NCI-H2029 treated with DMSO at 0.1 percent for 48 hours (cell line): ENCODE measurements at regions not wholly inside any gene's neighbourhood (a gene's known extent, or its start where the extent isn't known, plus 50 kb on each side); places are given as distances from the start of the nearest gene placed in this dataset.
A peak's percentile ranks its signal among the peaks of the same experiment; 100 is the strongest.

Experiments
- DNase-seq: peaks from one replicate; lab custom pipeline; 2025; lab: John Stamatoyannopoulos, UW

DNA sequence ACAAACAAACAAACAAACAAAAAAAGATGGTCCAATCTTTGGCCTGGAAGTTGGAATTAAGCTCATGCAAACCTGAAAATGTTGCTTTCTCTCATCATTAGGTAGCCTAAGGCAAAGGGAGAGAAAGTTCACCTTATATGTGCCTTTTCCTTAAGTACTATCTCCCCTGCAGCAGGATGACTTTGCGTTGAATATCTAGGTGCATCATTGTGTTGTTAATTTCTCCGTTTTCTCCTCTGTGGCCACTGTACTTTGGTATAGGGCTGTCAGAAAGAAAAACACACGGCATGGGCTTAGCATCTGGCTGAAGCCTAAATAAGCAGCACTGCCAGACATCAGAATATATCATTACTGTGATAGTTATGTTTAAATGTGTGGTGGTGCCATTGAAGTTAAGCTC lies 345.5 kb downstream of the BCAT1 start:
- DNase-seq = no peak

DNA sequence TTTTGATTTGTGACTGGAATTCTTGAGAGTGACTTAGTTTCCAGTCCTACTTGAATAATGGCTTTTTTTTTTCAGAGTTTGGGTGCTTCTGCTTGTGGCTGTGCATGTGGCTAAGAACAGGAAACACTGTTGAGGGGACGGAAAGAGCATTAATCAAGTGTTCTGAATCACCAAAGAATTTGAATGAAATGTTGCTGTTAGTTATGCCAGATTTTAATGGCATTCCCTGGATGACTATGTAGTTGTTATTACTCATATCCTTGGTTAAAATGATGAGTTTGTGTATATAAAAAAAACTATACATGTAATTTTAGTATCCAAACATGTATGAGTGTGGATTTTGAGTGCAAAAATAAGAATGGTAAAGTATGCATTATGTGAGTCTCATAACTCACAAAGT lies 347.9 kb downstream of the BCAT1 start:
- no peak for DNase-seq

DNA sequence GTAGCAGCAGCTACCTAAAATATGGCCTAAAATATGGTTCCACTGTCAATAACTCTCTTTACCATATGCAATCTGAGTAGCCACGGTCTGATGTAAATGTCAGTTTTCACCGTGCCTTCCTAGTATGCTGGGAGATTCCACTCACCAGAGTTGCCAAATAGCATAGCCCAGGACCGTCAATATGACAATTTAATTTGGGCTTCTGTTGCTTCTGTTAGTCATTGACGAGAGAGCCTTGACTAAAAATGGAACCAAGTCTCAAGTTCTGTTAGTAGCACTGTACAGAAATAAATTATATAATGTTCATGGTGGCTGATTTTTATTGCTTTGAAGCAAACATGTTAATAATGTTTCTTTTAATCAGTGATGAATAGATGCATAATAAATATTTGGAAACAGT lies 348.4 kb downstream of the BCAT1 start:
- no peak for DNase-seq

DNA sequence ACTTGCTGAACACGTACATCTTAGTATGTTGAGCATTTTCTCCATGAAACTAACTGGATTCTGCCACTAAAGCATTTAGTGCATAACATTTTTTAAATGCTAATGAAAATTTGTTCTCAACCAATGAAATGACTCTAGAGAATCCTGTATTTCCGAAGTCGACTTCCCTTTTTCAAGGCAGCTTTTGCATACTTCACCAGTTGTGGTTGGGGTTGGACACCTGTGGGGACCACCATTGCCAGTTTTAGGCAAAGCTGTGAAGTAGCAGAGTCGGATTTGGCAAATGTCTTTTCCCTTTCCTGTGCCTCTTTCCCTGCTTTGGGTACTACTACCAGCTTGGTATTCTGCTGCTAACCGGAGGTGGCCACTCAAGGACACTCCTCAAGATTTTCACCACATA lies 349.2 kb downstream of the BCAT1 start:
- DNase-seq = no peak

DNA sequence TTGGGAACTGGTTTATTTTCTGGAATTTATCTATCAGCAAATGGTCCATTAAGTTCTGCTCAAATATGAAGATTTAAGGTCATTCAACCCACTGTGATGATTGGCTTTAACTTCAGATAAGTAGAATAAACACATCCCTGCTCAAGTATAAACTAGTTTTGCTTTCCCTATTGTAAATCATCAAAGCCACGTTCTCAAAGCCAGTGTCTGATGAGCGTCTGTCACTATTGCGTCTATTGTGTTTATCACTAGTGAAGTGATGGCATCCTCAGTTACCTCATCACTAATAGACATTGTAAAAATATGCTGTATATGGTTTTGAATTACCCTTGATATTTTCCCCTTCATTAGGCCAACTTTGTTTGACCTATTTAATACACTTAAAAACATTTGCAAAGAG lies 351.3 kb downstream of the BCAT1 start:
- DNase-seq = no peak

DNA sequence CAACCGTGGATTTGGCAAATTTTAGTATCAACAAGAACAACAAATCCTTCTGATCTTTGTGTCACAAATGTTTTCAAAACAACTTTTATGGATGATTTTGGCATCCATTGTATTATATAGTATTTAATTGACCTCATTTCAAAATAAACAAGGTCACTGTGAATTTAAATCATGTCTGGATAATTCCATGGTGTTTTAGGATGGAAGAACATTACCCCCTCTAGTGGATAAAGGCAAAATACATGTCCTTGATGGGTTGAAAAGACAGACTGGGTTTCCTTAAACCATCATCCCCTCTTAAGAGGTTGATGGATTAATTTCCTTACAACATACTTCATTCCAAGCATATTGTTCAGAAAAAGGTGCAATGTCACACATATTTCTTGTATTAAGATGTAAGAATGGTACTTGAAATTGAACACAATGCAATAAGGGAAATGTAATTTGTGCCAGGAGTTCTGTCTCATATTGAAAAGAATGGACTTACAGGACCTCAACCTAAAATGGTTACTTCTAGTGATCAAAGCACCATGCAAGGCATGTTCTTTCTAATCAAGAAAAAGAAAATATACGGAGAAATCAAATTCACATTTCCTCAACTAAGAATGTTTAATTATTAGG lies 352.0 kb downstream of the BCAT1 start:
- peak; percentile 8 for DNase-seq

DNA sequence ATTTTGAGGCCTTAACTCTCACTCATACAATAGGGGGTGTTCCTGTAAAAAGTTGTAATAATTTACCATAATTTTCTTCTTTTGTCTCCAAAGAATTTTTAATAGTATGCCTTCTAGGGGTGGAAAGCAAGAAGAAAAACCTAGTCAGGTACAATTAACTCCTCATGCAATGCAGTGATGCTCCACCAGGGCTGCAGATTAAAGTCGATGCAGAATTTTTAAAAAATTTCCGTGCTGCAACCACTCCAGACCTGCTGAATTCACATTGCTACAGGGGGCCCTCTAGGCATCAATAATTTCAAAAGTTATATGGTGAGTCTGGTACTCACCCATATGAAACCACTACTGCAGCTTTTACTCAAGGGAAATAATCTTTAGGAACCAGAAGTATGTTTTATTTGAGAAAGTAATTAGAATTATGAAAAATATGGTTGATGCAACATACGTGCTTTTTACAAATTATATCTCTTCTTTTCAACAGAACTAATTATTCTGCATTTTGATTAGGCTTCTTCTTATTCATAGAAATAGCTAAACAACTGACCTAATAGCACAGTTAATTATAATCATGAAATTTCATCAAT lies 353.2 kb downstream of the BCAT1 start:
- no peak for DNase-seq

DNA sequence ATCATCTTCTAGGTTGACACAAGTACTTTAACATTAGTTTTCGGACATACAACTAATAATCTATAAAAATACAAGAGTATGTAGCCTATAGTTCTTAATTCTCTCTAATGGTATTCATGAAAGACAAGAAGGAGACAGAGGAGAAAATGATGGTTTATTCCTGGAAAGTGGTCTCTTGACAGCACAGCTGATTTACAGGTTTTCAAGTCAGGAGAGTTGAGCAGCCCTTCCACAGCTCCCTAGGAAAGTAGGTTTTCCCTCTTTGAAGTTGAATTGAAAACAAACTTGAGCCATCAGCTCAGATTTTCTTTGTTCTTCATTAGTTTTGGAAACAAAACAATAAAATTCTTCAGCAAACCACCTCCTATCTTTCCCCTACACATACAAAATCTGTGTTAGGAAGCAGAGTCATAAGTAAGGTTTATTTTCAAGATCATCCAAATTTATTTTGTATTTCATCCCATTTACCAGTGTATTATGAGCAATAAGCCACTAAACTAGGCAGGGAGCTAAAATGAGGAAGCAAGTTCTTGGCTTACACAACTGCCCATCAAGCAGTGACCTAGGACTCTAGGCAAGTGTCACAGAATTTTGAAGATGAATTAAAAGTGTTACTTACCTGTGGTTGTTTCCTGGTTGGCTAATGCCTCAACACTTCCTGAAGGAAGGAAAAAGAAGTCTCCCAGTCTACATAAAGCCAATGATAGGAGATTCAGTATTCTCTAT lies 357.0 kb downstream of the BCAT1 start:
- DNase-seq = no peak

DNA sequence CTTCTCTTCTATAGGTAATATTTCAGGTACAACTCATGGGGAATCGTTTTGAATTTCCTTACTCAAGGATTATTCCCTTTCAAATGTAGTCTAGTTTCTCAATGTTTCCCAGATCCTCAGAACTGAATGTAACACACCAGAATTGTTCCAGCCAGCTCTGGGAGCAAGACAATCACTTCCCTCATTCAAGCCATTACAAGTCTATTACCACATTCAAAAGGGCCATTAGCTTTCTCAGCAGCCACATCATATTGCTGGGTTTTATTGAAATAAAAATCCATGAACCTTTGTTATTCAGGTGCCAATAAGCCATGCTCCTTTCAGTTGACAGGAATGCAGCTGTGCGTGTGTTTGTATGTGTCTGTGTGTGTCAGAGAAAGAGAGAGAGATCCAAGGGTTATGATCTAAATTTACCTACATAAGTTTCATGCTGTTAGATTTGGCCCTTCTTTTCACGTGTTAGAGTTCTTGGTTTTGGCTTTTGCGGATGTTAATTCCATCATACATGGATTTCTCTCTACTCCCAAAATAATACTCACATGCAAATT lies 357.7 kb downstream of the BCAT1 start:
- DNase-seq = no peak

DNA sequence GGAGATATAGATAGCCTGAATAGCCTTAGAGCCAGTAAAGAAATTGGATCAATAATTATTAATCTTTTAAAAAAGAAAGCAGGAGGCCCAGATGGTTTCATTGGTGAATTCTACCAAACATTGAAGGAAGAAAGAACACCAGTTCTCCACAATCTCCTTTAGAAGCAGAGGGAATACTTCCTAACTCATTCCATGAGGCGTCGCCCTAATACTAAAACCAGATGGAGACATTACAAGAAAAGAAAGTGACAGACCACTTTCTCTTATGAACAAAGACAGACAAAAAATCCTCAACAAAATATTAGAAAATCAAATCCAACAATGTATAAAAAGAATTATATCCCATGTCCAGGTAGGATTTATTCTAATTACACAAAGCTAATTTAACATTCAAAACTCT lies 362.6 kb downstream of the BCAT1 start:
- DNase-seq = no peak

DNA sequence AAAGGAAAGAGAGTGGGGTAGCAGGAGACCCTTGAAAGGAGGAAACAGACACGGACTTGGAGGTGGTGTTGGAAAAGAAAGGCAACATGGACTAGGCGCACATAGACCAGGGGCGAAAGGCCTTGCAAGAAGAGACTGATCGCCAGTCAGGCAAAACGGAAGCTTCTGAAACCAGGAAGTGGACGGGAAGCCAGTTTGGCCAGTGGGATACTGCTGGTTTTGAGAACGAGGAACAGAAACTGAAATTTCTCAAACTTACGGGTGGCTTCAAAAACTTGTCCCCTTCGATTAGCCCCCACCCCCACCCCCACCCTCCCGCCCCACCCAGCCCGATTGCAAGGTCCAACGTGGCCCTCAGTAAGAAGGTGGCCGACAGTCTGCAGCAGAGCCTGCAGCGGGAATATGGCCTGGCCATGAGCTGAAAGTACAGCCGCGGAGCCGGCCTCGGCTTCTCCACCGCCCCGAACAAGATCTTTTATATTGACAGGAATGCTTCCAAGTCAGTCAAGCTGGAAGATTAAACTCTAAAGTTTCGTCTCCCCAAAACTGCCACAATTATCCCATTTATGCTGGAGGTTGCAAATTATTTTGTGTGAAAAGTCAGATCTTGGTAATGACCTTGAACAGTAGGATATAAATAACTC lies 364.7 kb downstream of the BCAT1 start:
- no peak for DNase-seq

DNA sequence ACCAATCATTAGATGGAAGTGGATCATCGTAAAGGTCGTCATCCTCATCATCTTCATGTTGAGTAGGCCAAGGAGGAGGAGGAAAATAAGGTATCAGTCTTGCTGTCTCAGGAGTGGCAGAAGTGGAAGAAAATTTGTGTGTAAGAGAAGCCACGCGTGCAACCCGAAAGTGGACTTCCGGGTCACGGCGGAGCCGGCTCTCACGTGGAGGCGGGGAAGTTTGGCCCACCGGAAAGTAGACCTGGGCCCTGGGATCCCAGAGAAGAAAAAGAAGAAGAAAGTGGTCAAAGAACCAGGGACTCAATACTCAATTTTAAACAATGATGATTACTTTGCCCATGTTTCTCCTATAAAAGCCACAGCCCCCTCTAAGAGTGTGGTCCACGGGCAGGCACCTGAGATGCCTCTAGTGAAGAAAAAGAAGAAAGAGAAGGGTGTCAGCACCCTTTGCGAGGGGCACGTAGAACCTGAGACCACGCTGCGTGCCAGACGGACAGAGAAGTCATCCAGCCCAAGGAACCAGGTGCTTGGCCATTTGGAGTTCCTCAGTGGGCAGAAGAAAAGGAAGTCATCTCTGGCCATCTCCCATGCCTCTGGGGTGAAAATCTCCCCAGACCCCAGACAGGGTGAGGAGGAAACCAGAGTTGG lies 365.8 kb downstream of the BCAT1 start:
- DNase-seq = no peak

DNA sequence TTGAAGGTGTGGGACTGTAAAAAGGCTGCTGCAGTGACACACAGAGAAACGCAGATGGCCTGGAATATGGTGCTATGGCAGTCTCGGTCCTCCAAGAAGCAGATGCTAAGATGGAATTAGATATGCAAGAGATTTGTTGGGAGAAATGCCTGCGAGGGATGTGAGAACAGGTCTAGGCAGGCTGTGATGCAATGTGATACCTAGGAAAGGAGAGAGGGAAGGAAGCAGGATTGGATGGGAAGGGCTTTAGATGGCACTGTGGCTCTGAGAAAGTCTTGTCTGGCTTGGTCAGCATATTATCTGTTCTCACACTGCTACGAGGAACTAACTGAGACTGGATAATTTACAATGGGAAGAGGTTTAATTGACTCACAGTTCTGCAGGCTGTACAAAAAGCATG lies 374.4 kb downstream of the BCAT1 start:
- DNase-seq = no peak

DNA sequence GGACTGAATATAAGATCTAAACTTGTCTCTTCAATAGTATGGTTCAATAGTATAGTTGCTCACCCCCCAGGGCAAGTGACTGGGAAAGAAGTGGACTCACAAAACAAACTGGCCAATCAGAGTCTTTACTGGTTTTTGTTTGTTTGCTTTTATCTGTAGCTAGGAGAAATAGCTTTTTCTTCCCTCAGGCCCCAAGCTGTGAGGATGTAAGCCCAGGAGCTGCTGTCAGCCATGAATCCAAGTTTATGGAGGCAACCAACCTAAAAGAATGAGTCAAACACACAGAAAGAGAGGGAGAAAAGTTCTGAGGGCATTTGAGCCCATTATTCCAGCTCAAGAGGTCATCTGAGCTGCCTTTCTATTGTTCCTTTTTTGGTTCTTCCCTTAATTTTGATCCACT lies 375.3 kb downstream of the BCAT1 start:
- no peak for DNase-seq

DNA sequence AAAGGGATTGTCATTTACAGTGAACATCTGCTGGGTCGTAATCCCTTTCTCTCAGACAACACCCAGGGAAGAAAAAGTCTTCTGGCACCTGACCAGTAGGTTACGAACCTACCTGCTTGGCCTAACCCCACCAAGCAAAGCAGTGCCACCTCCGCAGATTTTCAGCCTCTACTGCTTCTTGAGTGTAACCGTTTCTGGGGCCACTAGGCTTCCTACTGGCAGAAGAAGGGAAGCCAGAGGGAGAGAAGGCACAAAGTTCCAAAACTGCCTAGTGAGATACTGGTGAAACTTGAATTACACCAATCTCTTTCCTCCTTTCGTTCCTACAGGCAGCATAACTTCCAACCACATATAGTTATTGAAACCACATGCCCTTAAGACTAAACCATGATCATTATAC lies 383.6 kb downstream of the BCAT1 start:
- no peak for DNase-seq

DNA sequence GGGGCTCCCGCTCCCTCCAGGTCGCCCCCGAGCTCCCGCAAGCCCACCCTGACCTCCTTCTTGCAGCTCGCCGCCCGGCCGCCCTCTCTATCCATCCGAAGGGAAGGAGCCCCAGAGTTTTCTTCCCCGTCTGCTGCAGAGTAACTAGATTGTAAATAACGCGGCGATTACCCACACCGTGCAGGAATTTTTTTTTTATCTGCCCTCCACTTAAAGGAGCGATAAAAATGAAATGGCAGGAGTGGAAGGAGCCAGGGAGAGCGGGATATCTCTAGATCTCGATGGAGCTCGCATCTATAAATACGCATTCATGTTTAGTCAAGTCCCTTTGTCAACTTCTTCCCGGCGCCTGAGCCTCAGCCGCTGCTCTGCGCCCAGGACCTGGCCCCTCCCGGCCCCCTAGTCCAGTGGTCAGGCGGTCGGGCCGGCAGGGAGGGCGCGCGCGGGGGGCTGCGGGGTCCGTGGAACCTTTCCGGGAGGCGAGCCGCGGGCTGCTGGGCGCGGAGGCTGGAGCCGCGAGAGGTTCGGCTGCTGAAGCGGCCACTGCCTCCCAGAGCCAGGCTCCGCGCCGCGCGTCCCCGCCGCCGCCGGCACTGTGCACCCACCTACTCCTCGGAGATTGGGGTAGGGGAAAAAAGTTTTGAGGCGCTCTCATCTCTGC lies 386.0 kb downstream of the BCAT1 start:
- no peak for DNase-seq

DNA sequence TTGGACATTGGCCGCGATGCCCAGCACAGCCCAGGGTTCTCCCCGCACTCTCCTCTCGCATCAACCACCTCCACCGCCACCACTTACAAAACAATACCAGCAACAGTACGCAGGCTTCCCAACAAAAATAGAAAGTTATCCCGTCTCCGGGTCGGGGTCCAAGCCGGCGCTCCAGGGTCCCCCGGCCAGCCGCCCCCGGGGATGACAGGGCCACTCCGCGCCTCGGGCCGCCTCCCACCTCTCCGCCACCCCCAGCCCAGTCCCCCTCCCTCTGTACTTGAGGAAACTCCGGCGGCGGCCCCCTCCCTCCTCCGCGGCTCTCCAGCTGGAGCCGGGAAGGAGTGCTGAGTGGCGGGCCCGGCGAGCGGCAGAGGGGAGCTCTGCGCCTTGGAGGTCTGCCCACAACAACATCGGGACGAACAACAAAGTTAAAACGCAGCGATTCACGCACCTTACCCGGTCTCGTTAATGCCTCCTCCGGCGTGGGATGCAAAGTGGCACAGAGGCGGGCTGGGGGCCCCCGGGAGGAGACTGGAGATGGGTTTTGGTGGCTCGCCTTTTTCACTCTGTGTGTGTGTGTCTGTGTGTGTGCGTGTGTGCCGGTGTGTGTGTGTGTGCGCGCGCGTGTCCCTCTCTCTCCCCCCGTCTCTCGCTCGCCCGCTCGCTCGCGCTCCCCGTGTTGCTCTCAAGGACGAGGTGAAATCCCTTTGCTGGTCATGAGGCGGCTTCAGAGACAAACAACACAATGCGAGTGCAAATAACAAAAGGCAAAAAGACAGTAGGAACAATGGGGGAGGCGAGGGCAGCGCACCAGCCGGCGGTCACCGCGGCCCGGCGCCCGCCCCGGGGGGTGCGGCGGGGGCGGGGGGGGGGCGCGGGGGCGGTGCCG lies 386.8 kb downstream of the BCAT1 start:
- no peak for DNase-seq

DNA sequence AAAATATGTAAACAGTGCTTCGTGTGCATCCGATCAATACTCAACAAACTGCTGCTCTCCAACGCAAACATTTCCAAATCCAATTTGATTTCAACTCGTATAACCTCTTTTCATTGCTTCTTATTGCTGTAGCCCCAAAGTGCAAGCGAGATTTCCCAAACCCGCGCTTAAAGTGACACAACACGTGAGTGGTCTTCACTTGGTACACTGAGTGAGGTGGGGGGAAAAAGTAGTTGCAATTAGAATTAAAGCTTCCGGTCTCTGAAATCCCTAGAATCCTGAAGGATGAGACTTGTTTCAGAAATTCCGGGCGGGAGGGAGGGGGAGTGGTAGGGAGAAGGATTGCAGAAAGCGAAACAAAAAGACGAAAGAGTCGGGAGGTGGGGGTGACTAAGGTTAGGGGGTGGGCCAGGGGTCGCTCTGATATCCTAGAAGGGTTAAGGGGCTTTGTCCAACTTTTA lies 387.5 kb downstream of the BCAT1 start:
- no peak for DNase-seq

DNA sequence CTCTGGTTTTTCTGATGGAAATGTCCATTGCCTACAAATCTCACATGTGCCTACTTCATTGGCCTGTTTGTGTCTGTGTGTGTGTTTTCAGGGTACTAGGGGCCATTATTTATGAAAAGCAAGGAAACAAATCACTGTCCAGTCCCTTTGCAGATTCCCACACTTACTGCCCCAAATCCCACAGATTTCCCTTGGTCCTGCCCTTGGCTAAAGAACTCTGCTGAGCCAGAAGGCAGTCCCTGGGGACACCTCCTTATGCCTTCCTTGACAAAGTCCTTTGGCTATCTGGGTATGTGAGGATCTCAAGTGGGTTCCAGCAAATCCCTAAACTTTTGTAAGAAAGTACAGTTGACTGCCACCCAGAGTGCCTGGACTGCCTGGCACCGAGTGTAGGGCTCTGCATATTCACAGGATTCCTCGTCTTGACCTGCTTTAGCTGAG lies 388.1 kb downstream of the BCAT1 start:
- no peak for DNase-seq

DNA sequence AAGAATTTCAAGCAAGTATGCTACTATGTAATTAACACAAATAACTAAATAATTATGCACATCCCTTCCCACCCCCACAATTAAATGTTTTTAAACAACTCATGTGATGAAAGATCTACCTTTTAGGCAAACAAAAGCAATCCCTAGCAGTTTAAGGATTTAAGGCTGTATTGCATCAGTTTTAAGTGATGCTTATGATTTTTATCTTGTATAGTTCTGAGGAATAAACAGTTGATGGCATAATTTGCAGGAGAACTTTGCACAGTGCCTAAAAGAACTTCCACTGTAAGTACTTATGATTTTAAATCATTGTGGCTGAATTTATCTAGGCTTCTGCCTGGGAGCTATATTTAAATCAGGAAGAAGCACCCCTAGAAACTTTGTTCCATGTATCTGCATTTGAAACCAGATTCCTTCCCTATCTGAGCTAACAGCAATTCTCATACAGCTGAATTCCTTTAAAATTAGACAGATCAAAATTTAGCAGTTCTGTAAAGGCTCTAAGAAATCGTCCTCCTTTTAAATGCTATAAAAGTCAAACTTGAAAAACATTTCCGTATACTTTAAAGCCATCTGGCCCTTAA lies 388.6 kb downstream of the BCAT1 start:
- no peak for DNase-seq
